Stimulated activated memory B cell treated with anti-CD40 and anti-IgM and Interleukin-4, amounts not matched to agents 10 μg/mL and 1 μg/mL and 100 μg/mL, for 72 hours (primary cell): ENCODE measurements at regions not wholly inside any gene's neighbourhood (a gene's known extent, or its start where the extent isn't known, plus 50 kb on each side); places are given as distances from the start of the nearest gene placed in this dataset.

Experiments
- ATAC-seq: fragments of 150-1000 bp; cut with Tn5 transposase; 2 replicates; pipeline ENCODE4 v1.10.0; 2021
- H3K27ac Mint-ChIP-seq: one replicate; pipeline ENCODE4 v1.8.0; 2022; ENCODE audit warnings: mild to moderate bottlenecking, mixed read lengths
- H3K27me3 Mint-ChIP-seq: one replicate; pipeline ENCODE4 v1.8.0; 2022; ENCODE audit warnings: mixed read lengths
- H3K36me3 Mint-ChIP-seq: one replicate; pipeline ENCODE4 v1.8.0; 2022; ENCODE audit warnings: mixed read lengths
- H3K4me1 Mint-ChIP-seq: one replicate; pipeline ENCODE4 v1.8.0; 2022; ENCODE audit warnings: mixed read lengths
- H3K4me3 Mint-ChIP-seq: one replicate; pipeline ENCODE4 v1.8.0; 2022; ENCODE audit warnings: mild to moderate bottlenecking, moderate library complexity, mixed read lengths
- H3K9me3 Mint-ChIP-seq: one replicate; pipeline ENCODE4 v1.8.0; 2022; ENCODE audit warnings: mixed read lengths

DNA sequence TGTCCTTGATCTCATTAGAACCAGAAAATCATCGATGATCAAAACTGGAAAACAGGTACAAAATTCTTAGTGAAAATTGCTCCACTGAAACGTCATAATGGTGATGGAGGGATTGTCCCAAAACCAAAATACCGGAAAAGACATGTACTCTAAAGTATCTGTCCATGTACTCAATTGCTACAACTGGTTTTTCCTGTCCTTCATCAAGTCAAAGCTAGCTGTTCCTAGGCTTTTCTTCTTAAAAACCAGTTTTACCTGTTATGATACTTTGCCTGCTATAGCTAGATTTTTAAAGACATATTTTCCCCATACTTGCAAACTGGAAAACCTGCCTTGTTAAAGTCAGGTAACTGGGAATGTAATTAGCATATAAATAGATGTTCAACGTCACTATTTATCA, 50.5 kb upstream of the LRRC1 start:
- Mint-ChIP-seq H3K27me3 (no peaks in the 10 kb centered on the region), H3K27ac (no peak overlapping the region), H3K36me3 (no peaks in the 10 kb centered on the region), H3K4me3 (no peak overlapping the region), H3K9me3 (peaks cover 3% of the 10 kb centered on the region), H3K4me1 (no peaks in the 10 kb centered on the region)
- no peak for ATAC-seq

DNA sequence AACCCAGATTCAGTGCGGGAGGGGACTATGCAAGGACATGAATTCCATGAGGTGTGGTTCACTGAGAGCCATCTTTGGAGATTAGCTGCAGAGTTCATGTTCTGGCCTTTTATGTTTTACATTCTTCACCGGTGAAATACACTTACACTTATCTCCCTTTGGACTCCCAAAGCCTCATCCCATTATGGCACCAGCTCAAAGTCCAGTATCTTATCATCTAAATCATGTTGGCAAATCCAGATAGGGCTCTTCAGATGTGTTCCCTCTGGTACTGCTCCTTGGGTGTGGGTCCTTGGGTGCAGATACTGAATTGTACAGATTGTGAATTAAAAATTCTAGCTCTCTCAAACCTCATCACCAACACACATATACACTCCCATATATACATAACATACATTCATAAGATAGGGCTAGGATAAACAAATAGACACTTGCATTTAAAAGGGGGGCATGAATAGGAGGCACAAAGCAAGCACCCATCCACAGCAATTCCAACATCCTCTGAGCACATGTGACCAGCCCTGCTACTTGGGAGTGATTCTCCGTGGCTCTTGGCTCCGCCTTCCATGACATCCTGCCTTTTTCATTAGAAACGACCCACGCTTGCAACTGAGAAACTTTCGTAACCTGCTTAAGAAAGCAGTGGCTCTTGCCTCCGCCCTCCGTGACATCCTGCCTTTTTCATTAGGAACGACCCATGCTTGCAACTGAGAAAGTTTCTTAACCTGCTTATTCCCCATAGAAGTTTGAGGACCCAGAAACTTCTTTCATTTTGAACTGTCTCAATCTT, 53.6 kb upstream of the LRRC1 start:
- Mint-ChIP-seq H3K36me3 (no peaks in the 10 kb centered on the region), H3K4me1 (no peaks in the 10 kb centered on the region), H3K27me3 (no peaks in the 10 kb centered on the region), H3K9me3 (peaks cover 3% of the 10 kb centered on the region), H3K4me3 (no peak overlapping the region), H3K27ac (no peak overlapping the region)
- ATAC-seq = no peak

DNA sequence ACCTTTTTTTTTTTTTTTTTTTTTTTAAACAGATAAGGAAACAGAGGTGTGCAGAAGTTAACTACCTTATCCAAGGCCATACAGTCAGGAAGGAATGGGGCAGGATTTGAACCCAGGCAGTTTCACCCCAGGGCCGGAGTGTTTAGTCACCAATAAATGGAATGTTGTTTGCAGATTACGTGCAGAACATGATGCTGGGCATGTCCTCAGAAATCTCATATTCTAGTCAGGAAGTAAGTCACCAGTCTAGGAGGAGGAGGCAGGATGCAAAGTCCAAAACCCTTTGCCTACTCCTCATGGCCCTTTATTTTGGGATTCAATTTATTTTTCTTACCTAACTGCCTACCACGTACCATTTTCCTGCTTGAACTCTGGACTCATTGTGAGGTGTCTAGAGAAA, 57.1 kb upstream of the LRRC1 start:
- Mint-ChIP-seq H3K27ac (no peak overlapping the region), H3K36me3 (no peaks in the 10 kb centered on the region), H3K27me3 (peaks cover 14% of the 10 kb centered on the region), H3K4me1 (peaks cover 14% of the 10 kb centered on the region), H3K9me3 (no peaks in the 10 kb centered on the region), H3K4me3 (no peak overlapping the region)
- no peak for ATAC-seq

DNA sequence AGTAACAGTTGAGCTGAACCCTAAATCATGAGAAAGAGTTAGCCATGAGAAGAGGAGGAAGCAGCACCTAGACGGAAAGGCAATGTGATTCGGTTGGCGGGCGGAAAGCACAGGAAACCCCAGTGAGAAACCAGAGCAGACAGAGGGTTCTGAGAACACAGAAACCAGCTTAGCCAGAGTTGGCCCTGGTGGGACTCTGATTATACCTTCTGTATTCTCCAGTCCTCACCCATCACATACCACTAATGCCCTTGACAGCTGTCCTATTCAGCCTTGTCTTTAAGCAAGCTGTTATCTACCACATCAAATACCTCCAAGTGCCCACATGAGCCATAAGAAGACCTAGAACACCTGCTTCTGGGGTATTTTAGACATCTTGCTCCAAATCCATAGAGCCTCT, 58.9 kb upstream of the LRRC1 start:
- H3K4me1 Mint-ChIP-seq = peaks cover 19% of the 10 kb centered on the region
- no peaks in the 10 kb centered on the region for H3K9me3 Mint-ChIP-seq
- H3K4me3 Mint-ChIP-seq = no peak overlapping the region
- no peak overlapping the region for H3K27ac Mint-ChIP-seq
- H3K36me3 Mint-ChIP-seq = no peaks in the 10 kb centered on the region
- peaks cover 14% of the 10 kb centered on the region for H3K27me3 Mint-ChIP-seq
- ATAC-seq = no peak

DNA sequence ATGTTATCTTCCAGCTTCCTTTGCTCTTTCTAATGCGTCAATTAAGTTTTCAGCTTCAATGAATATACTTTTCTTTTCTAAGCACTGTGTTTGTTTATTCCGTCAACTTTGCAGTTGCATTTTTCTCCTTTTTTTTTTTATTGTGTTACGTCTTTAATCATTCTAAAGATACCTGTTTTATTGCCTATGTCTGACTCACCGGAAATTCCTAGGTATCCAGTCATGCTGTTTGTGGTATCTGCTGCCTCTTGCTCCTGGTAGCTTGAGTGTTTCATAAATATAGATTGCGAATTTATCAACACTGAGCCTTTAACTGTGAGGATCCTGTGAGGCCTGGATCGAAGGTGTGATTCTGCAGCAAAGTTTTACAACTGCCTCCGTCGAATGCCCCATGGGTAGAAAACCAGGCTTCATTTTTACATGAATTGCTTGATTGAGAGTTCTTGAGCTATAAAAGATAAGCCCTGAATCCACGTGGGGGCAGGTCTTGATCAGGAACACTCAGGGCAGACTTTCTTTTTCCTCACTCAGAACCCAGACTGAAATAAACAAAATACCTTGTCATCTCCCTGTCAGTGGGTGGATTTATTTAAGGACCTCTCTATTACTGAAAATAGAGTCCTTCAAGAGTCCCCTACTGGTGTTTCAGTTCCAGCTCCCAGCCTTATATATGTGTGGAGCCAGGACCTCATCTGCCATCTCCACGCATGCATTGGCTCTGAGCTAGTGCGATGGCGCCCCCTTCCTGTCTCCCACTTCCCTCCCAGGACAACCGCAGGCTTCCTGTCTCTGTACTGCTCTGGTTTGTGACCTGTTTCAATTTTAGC, 60.1 kb upstream of the LRRC1 start:
- no peaks in the 10 kb centered on the region for H3K9me3 Mint-ChIP-seq
- H3K4me3 Mint-ChIP-seq = no peak overlapping the region
- peaks cover 14% of the 10 kb centered on the region for H3K27me3 Mint-ChIP-seq
- H3K4me1 Mint-ChIP-seq = peaks cover 19% of the 10 kb centered on the region
- no peaks in the 10 kb centered on the region for H3K36me3 Mint-ChIP-seq
- no peak for ATAC-seq
- H3K27ac Mint-ChIP-seq = no peak overlapping the region

DNA sequence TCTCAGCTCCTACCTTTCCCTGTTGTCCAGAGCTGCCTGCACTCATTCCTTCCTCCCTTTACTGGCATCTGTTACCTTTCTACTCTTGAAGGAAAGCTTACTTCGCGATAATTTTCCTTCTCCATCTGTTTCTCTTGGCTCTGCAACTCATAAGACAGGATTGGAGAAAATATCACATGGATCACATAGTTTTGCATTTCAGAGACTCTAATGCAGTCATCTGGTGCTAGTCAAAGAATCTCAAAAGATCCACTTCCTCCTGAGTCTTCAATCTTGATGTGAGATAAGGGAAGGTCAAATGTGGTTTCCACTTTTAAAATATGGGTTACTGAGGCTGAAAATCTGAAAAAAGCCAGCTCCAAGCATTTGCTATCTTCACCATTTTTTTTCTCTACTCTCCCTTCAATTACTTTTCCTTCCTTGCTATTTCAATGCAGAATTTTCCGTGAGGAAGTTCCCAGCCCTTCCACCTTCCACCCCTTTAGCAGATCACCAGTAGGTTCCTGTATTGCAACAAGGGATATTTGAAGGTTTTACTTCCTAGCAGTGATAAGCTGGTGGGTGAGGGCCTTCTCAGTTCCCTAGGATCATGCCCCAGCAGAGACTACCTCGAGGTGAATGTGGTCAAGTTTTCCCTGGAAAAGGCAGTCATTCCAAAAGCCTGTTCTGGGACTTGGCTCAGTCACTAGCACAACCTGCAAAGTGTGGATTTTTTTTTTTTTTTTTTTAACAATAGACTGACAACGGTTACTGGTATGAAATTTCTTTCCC, 62.8 kb upstream of the LRRC1 start:
- Mint-ChIP-seq H3K4me3 (no peak overlapping the region), H3K9me3 (no peaks in the 10 kb centered on the region), H3K4me1 (peaks cover 19% of the 10 kb centered on the region), H3K36me3 (no peaks in the 10 kb centered on the region), H3K27ac (no peak overlapping the region), H3K27me3 (peaks cover 14% of the 10 kb centered on the region)
- peak; percentile 62 for ATAC-seq

DNA sequence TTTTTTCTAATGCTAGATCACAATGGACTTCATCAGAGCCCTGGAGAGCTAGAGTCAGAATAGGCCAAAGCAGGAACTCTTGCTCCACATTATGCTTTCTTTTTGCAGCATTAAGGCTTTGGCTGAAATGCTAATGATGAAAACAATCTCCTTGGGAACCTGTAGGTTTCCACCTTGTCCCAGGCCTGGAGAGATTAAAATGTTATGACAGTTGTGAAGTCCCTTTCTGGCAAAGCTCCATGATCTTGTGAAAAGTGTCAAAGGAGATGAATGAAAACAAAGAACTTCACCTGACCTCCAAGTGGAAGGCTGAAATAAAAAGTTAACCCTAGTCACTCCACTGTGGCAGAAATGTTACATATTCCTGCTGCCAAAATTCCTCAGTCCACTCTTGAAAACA, 64.0 kb upstream of the LRRC1 start:
- Mint-ChIP-seq H3K27me3 (peaks cover 18% of the 10 kb centered on the region), H3K27ac (no peak overlapping the region), H3K4me1 (peaks cover 20% of the 10 kb centered on the region), H3K9me3 (no peaks in the 10 kb centered on the region), H3K4me3 (no peak overlapping the region), H3K36me3 (no peaks in the 10 kb centered on the region)
- ATAC-seq = no peak

DNA sequence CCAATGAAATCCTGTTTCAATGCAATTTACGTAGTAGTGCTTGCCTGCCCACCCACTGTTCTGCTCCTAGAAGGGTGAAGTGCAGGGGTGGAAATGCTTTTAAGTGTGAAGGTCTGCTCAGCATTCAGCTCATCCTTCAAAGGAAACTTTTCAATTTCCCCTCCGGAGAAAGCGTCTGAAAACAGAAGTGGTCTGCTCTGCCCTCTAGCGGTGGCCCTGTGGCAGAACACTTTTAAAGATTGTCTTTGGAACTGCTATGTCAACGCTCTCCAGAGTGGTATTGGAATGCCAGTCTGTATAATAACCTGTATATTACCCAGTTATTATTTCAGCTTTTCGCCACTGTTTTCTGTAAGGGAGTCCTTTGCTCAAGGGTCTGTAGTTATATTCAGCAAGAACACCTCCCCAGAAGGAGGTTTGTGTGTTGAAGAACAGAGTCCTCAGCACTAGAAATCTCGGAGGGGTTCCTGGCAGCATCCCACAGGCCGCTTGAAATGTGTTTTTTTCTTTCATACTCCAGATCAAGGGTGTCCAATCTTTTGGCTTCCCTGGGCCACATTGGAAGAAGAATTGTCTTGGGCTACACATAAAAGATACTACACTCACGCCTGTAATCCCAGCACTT, 63.1 kb upstream of the KLHL31 start:
- H3K27me3 Mint-ChIP-seq = peaks cover 17% of the 10 kb centered on the region
- no peak overlapping the region for H3K4me3 Mint-ChIP-seq
- ATAC-seq = peak; percentile 48

DNA sequence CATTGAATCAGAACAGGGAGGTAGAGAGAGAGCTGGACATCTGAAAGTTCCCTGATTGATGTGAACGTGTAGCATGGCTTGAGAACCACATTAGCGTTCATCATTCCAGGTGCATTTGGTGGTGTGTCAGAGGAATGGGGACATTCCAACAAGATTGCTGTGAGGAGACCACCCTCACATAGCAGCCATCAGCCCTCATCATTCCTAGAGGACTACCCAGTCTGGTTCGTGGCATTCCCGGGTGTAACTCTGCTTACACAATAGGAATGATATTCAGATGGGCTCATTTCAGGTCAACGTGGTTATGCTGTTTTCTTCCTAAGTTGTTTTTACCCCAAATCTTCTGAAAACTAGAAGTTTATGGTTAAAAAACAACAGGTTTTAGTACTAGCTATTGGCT, 62.2 kb upstream of the KLHL31 start:
- Mint-ChIP-seq H3K36me3 (no peaks in the 10 kb centered on the region), H3K27ac (no peak overlapping the region), H3K27me3 (peaks cover 20% of the 10 kb centered on the region), H3K9me3 (no peaks in the 10 kb centered on the region), H3K4me1 (peaks cover 13% of the 10 kb centered on the region), H3K4me3 (no peak overlapping the region)
- no peak for ATAC-seq

More for the DNA sequence above, 63.1 kb upstream of the KLHL31 start:
- H3K27ac Mint-ChIP-seq = no peak overlapping the region
- peaks cover 13% of the 10 kb centered on the region for H3K4me1 Mint-ChIP-seq
- no peaks in the 10 kb centered on the region for H3K9me3 Mint-ChIP-seq
- H3K36me3 Mint-ChIP-seq = no peaks in the 10 kb centered on the region

DNA sequence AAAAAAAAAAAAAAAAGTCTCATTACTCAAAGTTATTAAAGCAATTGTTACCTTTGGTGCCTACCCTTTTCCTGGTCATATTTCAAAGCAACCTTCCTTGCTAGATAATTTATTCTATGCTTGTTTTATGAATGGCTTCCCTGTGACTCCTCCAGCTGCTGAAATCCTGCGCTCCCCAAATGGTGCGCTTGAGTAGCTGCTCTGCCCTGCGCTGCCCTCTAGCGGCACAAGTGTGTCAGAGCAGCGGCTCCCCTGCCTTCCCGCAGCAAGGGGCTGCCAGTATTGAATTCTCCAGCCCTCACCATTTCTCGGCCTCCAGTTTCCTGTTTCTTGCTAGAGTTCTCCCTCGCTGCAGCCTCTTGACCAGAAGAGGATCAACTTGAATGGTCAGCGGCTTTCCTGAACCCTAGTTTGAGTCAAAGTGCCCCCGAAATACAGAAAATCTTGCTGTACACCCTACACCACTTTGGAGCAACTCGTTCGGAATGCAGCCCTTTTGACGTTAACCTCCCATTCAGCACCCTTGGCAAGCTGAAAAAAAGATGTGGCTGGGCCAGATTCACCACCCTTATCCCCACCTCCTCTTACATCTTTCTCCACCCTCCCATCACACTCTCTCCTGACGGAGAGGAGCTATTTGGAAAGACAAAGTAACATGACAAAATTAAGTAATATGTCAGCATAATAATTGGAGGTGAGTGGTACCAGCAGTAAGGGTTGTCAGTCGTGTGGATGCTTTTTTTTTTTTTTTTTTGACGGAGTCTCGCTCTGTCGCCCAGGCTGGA, 60.4 kb upstream of the KLHL31 start:
- H3K4me1 Mint-ChIP-seq = peaks cover 9% of the 10 kb centered on the region
- peaks cover 20% of the 10 kb centered on the region for H3K27me3 Mint-ChIP-seq
- no peak overlapping the region for H3K27ac Mint-ChIP-seq
- no peaks in the 10 kb centered on the region for H3K9me3 Mint-ChIP-seq
- H3K36me3 Mint-ChIP-seq = no peaks in the 10 kb centered on the region
- peak; percentile 78 for ATAC-seq
- H3K4me3 Mint-ChIP-seq = no peak overlapping the region

DNA sequence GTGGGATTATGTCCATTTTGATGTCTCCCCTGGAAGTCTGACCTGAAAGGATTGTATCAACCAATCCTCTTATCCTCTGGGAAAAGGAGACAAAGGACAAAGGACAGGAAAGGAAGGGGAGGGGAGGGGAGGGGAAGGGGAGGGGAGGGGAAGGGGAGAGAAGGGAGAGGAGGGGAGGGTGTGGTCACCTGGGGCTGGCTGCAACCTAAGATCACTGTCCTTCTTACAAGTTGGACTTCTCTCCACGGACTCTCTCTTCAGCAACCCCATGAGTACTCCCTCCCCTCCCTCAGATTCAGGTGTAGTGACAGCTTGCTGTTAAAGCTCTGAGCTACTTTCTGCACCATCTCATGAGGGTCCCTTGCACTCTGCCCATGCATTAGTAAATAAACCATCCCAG, 58.9 kb upstream of the KLHL31 start:
- Mint-ChIP-seq H3K27ac (no peak overlapping the region), H3K9me3 (no peaks in the 10 kb centered on the region), H3K4me1 (peaks cover 9% of the 10 kb centered on the region), H3K4me3 (no peak overlapping the region), H3K27me3 (peaks cover 20% of the 10 kb centered on the region), H3K36me3 (no peaks in the 10 kb centered on the region)
- ATAC-seq = no peak

DNA sequence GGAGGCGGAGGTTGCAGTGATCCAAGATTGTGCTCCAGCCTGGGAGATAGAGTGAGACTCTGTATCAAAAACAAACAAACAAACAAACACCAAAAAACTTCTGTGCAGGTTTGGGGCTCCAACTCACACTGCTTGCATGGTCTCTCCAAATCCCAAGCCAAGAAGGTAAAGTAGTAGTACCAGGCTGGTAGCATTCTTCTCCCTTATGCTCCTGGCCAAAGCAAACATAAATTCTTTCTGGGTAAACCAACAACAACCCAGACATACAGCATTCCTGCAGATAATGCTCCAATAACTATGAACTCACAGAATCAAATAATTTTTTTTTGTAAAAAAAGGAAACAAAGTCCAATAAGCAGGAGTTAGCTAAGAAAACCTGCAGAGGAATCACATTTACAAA, 57.8 kb upstream of the KLHL31 start:
- H3K27me3 Mint-ChIP-seq = peaks cover 20% of the 10 kb centered on the region
- no peak overlapping the region for H3K4me3 Mint-ChIP-seq
- no peaks in the 10 kb centered on the region for H3K36me3 Mint-ChIP-seq
- H3K27ac Mint-ChIP-seq = no peak overlapping the region
- no peak for ATAC-seq
- H3K4me1 Mint-ChIP-seq = peaks cover 17% of the 10 kb centered on the region
- H3K9me3 Mint-ChIP-seq = no peaks in the 10 kb centered on the region

DNA sequence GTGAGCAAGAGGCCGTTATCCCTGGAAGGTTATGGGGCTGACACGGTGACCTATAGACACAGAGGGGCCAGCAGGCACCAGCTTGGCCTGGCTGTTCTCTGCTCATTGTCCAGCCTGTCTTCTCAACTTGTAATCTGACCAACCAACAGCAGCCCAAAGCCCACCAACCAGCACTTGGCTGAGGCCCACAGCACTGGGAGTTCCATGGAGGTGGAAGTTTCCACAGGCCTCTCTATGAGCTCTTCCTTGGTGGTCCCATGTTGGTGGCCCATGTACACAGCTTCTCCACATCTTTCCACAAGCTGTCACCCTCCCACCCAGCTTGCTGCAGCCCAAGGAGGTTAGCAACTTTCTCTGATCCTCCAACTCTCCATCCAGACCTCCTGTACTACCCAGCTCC, 56.2 kb upstream of the KLHL31 start:
- H3K4me3 Mint-ChIP-seq = no peak overlapping the region
- no peak overlapping the region for H3K27ac Mint-ChIP-seq
- no peak for ATAC-seq
- H3K27me3 Mint-ChIP-seq = peaks cover 20% of the 10 kb centered on the region
- H3K36me3 Mint-ChIP-seq = no peaks in the 10 kb centered on the region
- peaks cover 17% of the 10 kb centered on the region for H3K4me1 Mint-ChIP-seq
- no peaks in the 10 kb centered on the region for H3K9me3 Mint-ChIP-seq

DNA sequence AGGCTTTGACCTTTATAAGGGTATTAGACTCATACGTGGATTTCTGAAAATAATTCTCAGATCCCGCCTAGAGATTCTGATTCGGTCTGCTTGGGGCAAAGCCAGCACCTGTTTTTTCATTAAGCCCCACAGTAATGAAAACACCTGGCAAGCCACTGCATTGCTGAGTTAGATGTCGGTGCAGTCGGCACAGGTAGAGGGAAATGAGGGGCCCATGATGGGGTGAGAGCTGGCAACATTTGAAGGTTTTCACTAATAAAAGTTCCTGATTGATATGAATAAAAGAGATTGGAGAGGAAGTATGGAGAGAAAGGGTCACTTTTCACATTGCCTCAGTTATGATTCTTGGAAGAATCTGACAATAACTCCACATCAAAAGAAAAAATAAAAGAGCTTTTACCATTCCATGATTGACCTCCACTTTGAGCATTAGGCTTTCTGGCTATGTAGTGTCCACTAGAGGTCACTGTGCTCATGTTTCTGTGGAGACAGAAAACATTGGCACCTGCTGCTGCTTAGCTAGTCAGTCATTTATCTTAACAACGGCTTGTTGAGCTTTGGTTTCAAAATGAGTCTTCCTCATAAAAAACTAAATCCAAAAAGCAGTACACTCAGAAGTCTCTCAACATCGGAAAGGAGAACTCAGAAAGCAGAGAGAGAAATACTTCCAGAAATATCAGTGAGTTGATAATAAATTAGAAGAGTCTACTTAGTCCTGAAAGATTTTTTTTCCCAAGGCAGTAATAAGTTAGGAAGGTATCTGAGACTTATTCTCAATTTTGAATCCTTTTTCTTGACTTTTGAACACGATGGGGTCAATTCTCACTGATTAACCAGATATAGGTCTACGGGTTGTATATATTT, 53.3 kb upstream of the KLHL31 start:
- ATAC-seq = peak; percentile 89
- peaks cover 9% of the 10 kb centered on the region for H3K4me1 Mint-ChIP-seq
- H3K27ac Mint-ChIP-seq = no peak overlapping the region
- no peaks in the 10 kb centered on the region for H3K36me3 Mint-ChIP-seq
- H3K27me3 Mint-ChIP-seq = peaks cover 15% of the 10 kb centered on the region
- H3K4me3 Mint-ChIP-seq = no peak overlapping the region
- no peaks in the 10 kb centered on the region for H3K9me3 Mint-ChIP-seq
